Activated naive CD8-positive, alpha-beta T cell treated with anti-CD3 and anti-CD28 coated beads for 36 hours (primary cell): ENCODE measurements at regions not wholly inside any gene's neighbourhood (a gene's known extent, or its start where the extent isn't known, plus 50 kb on each side); places are given as distances from the start of the nearest gene placed in this dataset.

Source experiments
- DNase-seq: peaks from one replicate; pipeline ENCODE4 v3.0.0; 2021
- H3K27ac Mint-ChIP-seq: one replicate; pipeline ENCODE4 v1.8.0; 2022; ENCODE audit warnings: mild to moderate bottlenecking, moderate library complexity, mixed read lengths
- H3K27me3 Mint-ChIP-seq: one replicate; pipeline ENCODE4 v1.8.0; 2022; ENCODE audit warnings: mild to moderate bottlenecking, mixed read lengths
- H3K36me3 Mint-ChIP-seq: one replicate; pipeline ENCODE4 v1.8.0; 2021; ENCODE audit warnings: mild to moderate bottlenecking, mixed read lengths
- H3K4me1 Mint-ChIP-seq: one replicate; pipeline ENCODE4 v1.8.0; 2021; ENCODE audit warnings: mixed read lengths
- H3K4me3 Mint-ChIP-seq: one replicate; pipeline ENCODE4 v1.8.0; 2022; ENCODE audit warnings: mild to moderate bottlenecking, moderate library complexity, mixed read lengths
- H3K9me3 Mint-ChIP-seq: one replicate; pipeline ENCODE4 v1.8.0; 2022; ENCODE audit warnings: mixed read lengths

GRCh38 chr2:217293046-217293445 lies 433.2 kb upstream of the TNP1 start:
- Mint-ChIP-seq H3K4me1 (no peaks in the 10 kb centered on the region), H3K27me3 (no peaks in the 10 kb centered on the region), H3K27ac (no peak overlapping the region), H3K9me3 (peaks cover 9% of the 10 kb centered on the region), H3K36me3 (peaks cover 10% of the 10 kb centered on the region), H3K4me3 (no peak overlapping the region)
- DNase-seq = no peak

- H3K27me3 Mint-ChIP-seq = no peaks in the 10 kb centered on the region
- H3K36me3 Mint-ChIP-seq = peaks cover 4% of the 10 kb centered on the region
Measured at GRCh38 chr2:217291259-217291658, 431.4 kb upstream of the TNP1 start.

GRCh38 chr2:217290467-217290866 lies 430.6 kb upstream of the TNP1 start:
- no peak for DNase-seq

More at GRCh38 chr2:217291259-217291658, 431.4 kb upstream of the TNP1 start:
- DNase-seq = no peak
- peak overlapping the region; percentile 29 for H3K27ac Mint-ChIP-seq
- H3K4me1 Mint-ChIP-seq = no peaks in the 10 kb centered on the region
- no peak overlapping the region for H3K4me3 Mint-ChIP-seq
- no peaks in the 10 kb centered on the region for H3K9me3 Mint-ChIP-seq

GRCh38 chr2:217289907-217290280 lies 430.0 kb upstream of the TNP1 start:
- Mint-ChIP-seq H3K9me3 (no peaks in the 10 kb centered on the region), H3K27ac (no peak overlapping the region)

More at GRCh38 chr2:217290467-217290866, 430.6 kb upstream of the TNP1 start:
- H3K27me3 Mint-ChIP-seq = no peaks in the 10 kb centered on the region
- no peak overlapping the region for H3K4me3 Mint-ChIP-seq
- peaks cover 4% of the 10 kb centered on the region for H3K36me3 Mint-ChIP-seq
- no peaks in the 10 kb centered on the region for H3K9me3 Mint-ChIP-seq
- H3K27ac Mint-ChIP-seq = no peak overlapping the region
- H3K4me1 Mint-ChIP-seq = no peaks in the 10 kb centered on the region

GRCh38 chr2:217289177-217289906 lies 429.5 kb upstream of the TNP1 start:
- Mint-ChIP-seq H3K4me1 (no peaks in the 10 kb centered on the region), H3K36me3 (peaks cover 4% of the 10 kb centered on the region), H3K27ac (no peak overlapping the region), H3K27me3 (no peaks in the 10 kb centered on the region), H3K4me3 (no peak overlapping the region), H3K9me3 (no peaks in the 10 kb centered on the region)
- DNase-seq = no peak

More at GRCh38 chr2:217289907-217290280, 430.0 kb upstream of the TNP1 start:
- no peaks in the 10 kb centered on the region for H3K4me1 Mint-ChIP-seq
- peaks cover 4% of the 10 kb centered on the region for H3K36me3 Mint-ChIP-seq
- H3K4me3 Mint-ChIP-seq = no peak overlapping the region
- DNase-seq = no peak
- no peaks in the 10 kb centered on the region for H3K27me3 Mint-ChIP-seq

GRCh38 chr2:217288472-217289063 lies 428.7 kb upstream of the TNP1 start:
- no peaks in the 10 kb centered on the region for H3K27me3 Mint-ChIP-seq
- peaks cover 2% of the 10 kb centered on the region for H3K36me3 Mint-ChIP-seq
- no peak overlapping the region for H3K27ac Mint-ChIP-seq
- H3K9me3 Mint-ChIP-seq = no peaks in the 10 kb centered on the region
- H3K4me3 Mint-ChIP-seq = no peak overlapping the region
- no peak for DNase-seq
- no peaks in the 10 kb centered on the region for H3K4me1 Mint-ChIP-seq

- Mint-ChIP-seq H3K9me3 (no peaks in the 10 kb centered on the region), H3K27me3 (no peaks in the 10 kb centered on the region), H3K27ac (no peak overlapping the region), H3K4me3 (no peak overlapping the region), H3K36me3 (peaks cover 2% of the 10 kb centered on the region), H3K4me1 (no peaks in the 10 kb centered on the region)
- DNase-seq = no peak
Measured at GRCh38 chr2:217286833-217287232, 427.0 kb upstream of the TNP1 start.

- H3K4me1 Mint-ChIP-seq = no peaks in the 10 kb centered on the region
- H3K36me3 Mint-ChIP-seq = peaks cover under 1% of the 10 kb centered on the region
- H3K27ac Mint-ChIP-seq = no peak overlapping the region
- DNase-seq = no peak
- no peaks in the 10 kb centered on the region for H3K9me3 Mint-ChIP-seq
- H3K27me3 Mint-ChIP-seq = no peaks in the 10 kb centered on the region
- no peak overlapping the region for H3K4me3 Mint-ChIP-seq
Measured at GRCh38 chr2:217285926-217286325, 426.1 kb upstream of the TNP1 start.

- Mint-ChIP-seq H3K36me3 (no peaks in the 10 kb centered on the region), H3K27ac (no peak overlapping the region), H3K27me3 (no peaks in the 10 kb centered on the region), H3K9me3 (no peaks in the 10 kb centered on the region), H3K4me1 (no peaks in the 10 kb centered on the region), H3K4me3 (no peak overlapping the region)
- no peak for DNase-seq
Measured at GRCh38 chr2:217283460-217283859, 423.6 kb upstream of the TNP1 start.

GRCh38 chr2:217282531-217282930 lies 422.7 kb upstream of the TNP1 start:
- DNase-seq = no peak
- no peak overlapping the region for H3K27ac Mint-ChIP-seq
- no peaks in the 10 kb centered on the region for H3K4me1 Mint-ChIP-seq
- H3K27me3 Mint-ChIP-seq = no peaks in the 10 kb centered on the region
- no peaks in the 10 kb centered on the region for H3K9me3 Mint-ChIP-seq
- no peaks in the 10 kb centered on the region for H3K36me3 Mint-ChIP-seq
- H3K4me3 Mint-ChIP-seq = no peak overlapping the region

GRCh38 chr2:217279556-217279955 lies 419.7 kb upstream of the TNP1 start:
- H3K9me3 Mint-ChIP-seq = no peaks in the 10 kb centered on the region
- H3K4me3 Mint-ChIP-seq = no peak overlapping the region
- no peaks in the 10 kb centered on the region for H3K36me3 Mint-ChIP-seq
- DNase-seq = no peak
- no peak overlapping the region for H3K27ac Mint-ChIP-seq
- H3K4me1 Mint-ChIP-seq = no peaks in the 10 kb centered on the region
- no peaks in the 10 kb centered on the region for H3K27me3 Mint-ChIP-seq

GRCh38 chr2:217279140-217279539 lies 419.3 kb upstream of the TNP1 start:
- DNase-seq = no peak
- Mint-ChIP-seq H3K36me3 (no peaks in the 10 kb centered on the region), H3K4me1 (no peaks in the 10 kb centered on the region), H3K27me3 (no peaks in the 10 kb centered on the region), H3K9me3 (no peaks in the 10 kb centered on the region), H3K4me3 (no peak overlapping the region), H3K27ac (no peak overlapping the region)

GRCh38 chr2:217277646-217278398 lies 418.0 kb upstream of the TNP1 start:
- no peaks in the 10 kb centered on the region for H3K36me3 Mint-ChIP-seq
- no peak for DNase-seq
- H3K27me3 Mint-ChIP-seq = no peaks in the 10 kb centered on the region
- no peak overlapping the region for H3K27ac Mint-ChIP-seq
- H3K9me3 Mint-ChIP-seq = no peaks in the 10 kb centered on the region
- H3K4me1 Mint-ChIP-seq = no peaks in the 10 kb centered on the region
- no peak overlapping the region for H3K4me3 Mint-ChIP-seq

GRCh38 chr2:217276433-217276832 lies 416.6 kb upstream of the TNP1 start:
- DNase-seq = no peak
- Mint-ChIP-seq H3K9me3 (no peaks in the 10 kb centered on the region), H3K4me3 (no peak overlapping the region), H3K36me3 (no peaks in the 10 kb centered on the region), H3K27ac (no peak overlapping the region), H3K4me1 (no peaks in the 10 kb centered on the region), H3K27me3 (peaks cover 4% of the 10 kb centered on the region)

GRCh38 chr2:217275091-217275490 lies 415.2 kb upstream of the TNP1 start:
- Mint-ChIP-seq H3K27me3 (peaks cover 9% of the 10 kb centered on the region), H3K4me3 (no peak overlapping the region), H3K36me3 (no peaks in the 10 kb centered on the region), H3K9me3 (no peaks in the 10 kb centered on the region), H3K27ac (no peak overlapping the region), H3K4me1 (no peaks in the 10 kb centered on the region)
- DNase-seq = no peak
